ENCODE measurements at regions not wholly inside any gene's neighbourhood (a gene's known extent, or its start where the extent isn't known, plus 50 kb on each side); places are given as distances from the start of the nearest gene placed in this dataset.
"Not testable (repeated sequence)": the region's sequence is repeated elsewhere in the genome, so short reads cannot be mapped to it uniquely, and the experiment has no call there.

GRCh38 chr1:103275725-103276124, 167.4 kb upstream of the COL11A1 start:
- H3K9me3 ChIP-seq (ENCODE audit: control insufficient read depth in 2 of 2, insufficient read depth in 1 of 2, low read depth in 1 of 2, low read length in 1 of 2): no peaks in the 10 kb centered on the region
- H3K4me3 ChIP-seq (ENCODE audit: low read depth in 1 of 3, low read length in 3 of 3): no peak overlapping the region
- no peaks in the 10 kb centered on the region for H3K27me3 ChIP-seq (ENCODE audit: control insufficient read depth in 3 of 3, insufficient read depth in 3 of 3, low read length in 3 of 3)
- no peaks in the 10 kb centered on the region for H3K4me1 ChIP-seq (ENCODE audit: control insufficient read depth in 3 of 3, insufficient read depth in 2 of 3, low read depth in 1 of 3, low read length in 2 of 3)
- WGBS, 3 donors: 43 to 57% (median 43%) methylated on average over 1 of the region's 1 CpG
- DNase-seq (no peak), FAIRE-seq (no peak)
- H3K36me3 ChIP-seq (ENCODE audit: control insufficient read depth in 3 of 3, insufficient read depth in 2 of 3, low read depth in 1 of 3, low read length in 3 of 3): no peaks in the 10 kb centered on the region
- H3K27ac ChIP-seq (ENCODE audit: low read depth in 1 of 3, low read length in 2 of 3): no peak overlapping the region

- FAIRE-seq: no peak
- Histone ChIP-seq H3K4me1 (ENCODE audit: control insufficient read depth in 3 of 3, insufficient read depth in 2 of 3, low read depth in 1 of 3, low read length in 2 of 3) (no peaks in the 10 kb centered on the region), H3K36me3 (ENCODE audit: control insufficient read depth in 3 of 3, insufficient read depth in 2 of 3, low read depth in 1 of 3, low read length in 3 of 3) (no peaks in the 10 kb centered on the region), H3K4me3 (ENCODE audit: low read depth in 1 of 3, low read length in 3 of 3) (no peak overlapping the region), H3K27ac (ENCODE audit: low read depth in 1 of 3, low read length in 2 of 3) (no peak overlapping the region), H3K9me3 (ENCODE audit: control insufficient read depth in 2 of 2, insufficient read depth in 1 of 2, low read depth in 1 of 2, low read length in 1 of 2) (no peaks in the 10 kb centered on the region), H3K27me3 (ENCODE audit: control insufficient read depth in 3 of 3, insufficient read depth in 3 of 3, low read length in 3 of 3) (no peaks in the 10 kb centered on the region)
- no peak for DNase-seq
These were observed 166.6 kb upstream of the COL11A1 start for GRCh38 chr1:103274886-103275285.

GRCh38 chr1:103273106-103273505, 164.8 kb upstream of the COL11A1 start:
- Histone ChIP-seq H3K4me1 (ENCODE audit: control insufficient read depth in 3 of 3, insufficient read depth in 2 of 3, low read depth in 1 of 3, low read length in 2 of 3) (no peaks in the 10 kb centered on the region), H3K27ac (ENCODE audit: low read depth in 1 of 3, low read length in 2 of 3) (no peak overlapping the region), H3K27me3 (ENCODE audit: control insufficient read depth in 3 of 3, insufficient read depth in 3 of 3, low read length in 3 of 3) (no peaks in the 10 kb centered on the region), H3K4me3 (ENCODE audit: low read depth in 1 of 3, low read length in 3 of 3) (no peak overlapping the region), H3K9me3 (ENCODE audit: control insufficient read depth in 2 of 2, insufficient read depth in 1 of 2, low read depth in 1 of 2, low read length in 1 of 2) (no peaks in the 10 kb centered on the region), H3K36me3 (ENCODE audit: control insufficient read depth in 3 of 3, insufficient read depth in 2 of 3, low read depth in 1 of 3, low read length in 3 of 3) (no peaks in the 10 kb centered on the region)
- WGBS, 3 donors: 29 to 54% (median 33%) methylated on average over 3 of the region's 3 CpGs
- DNase-seq (no peak), FAIRE-seq (no peak)

GRCh38 chr1:103271471-103271870, 163.1 kb upstream of the COL11A1 start:
- not testable (repeated sequence) for DNase-seq; H3K27me3 ChIP-seq (ENCODE audit: control insufficient read depth in 3 of 3, insufficient read depth in 3 of 3, low read length in 3 of 3); FAIRE-seq

GRCh38 chr1:103267893-103268292, 159.6 kb upstream of the COL11A1 start:
- H3K4me3 ChIP-seq (ENCODE audit: low read depth in 1 of 3, low read length in 3 of 3): no peak overlapping the region
- WGBS, 3 donors: 63 to 79% (median 75%) methylated on average over 1 of the region's 1 CpG
- H3K36me3 ChIP-seq (ENCODE audit: control insufficient read depth in 3 of 3, insufficient read depth in 2 of 3, low read depth in 1 of 3, low read length in 3 of 3): no peaks in the 10 kb centered on the region
- DNase-seq (no peak), FAIRE-seq (no peak)
- no peak overlapping the region for H3K27ac ChIP-seq (ENCODE audit: low read depth in 1 of 3, low read length in 2 of 3)
- no peaks in the 10 kb centered on the region for H3K4me1 ChIP-seq (ENCODE audit: control insufficient read depth in 3 of 3, insufficient read depth in 2 of 3, low read depth in 1 of 3, low read length in 2 of 3)
- H3K27me3 ChIP-seq (ENCODE audit: control insufficient read depth in 3 of 3, insufficient read depth in 3 of 3, low read length in 3 of 3): no peaks in the 10 kb centered on the region
- H3K9me3 ChIP-seq (ENCODE audit: control insufficient read depth in 2 of 2, insufficient read depth in 1 of 2, low read depth in 1 of 2, low read length in 1 of 2): no peaks in the 10 kb centered on the region

More at GRCh38 chr1:103271471-103271870, 163.1 kb upstream of the COL11A1 start:
- H3K4me3 ChIP-seq (ENCODE audit: low read depth in 1 of 3, low read length in 3 of 3); H3K9me3 ChIP-seq (ENCODE audit: control insufficient read depth in 2 of 2, insufficient read depth in 1 of 2, low read depth in 1 of 2, low read length in 1 of 2); H3K4me1 ChIP-seq (ENCODE audit: control insufficient read depth in 3 of 3, insufficient read depth in 2 of 3, low read depth in 1 of 3, low read length in 2 of 3); H3K27ac ChIP-seq (ENCODE audit: low read depth in 1 of 3, low read length in 2 of 3); H3K36me3 ChIP-seq (ENCODE audit: control insufficient read depth in 3 of 3, insufficient read depth in 2 of 3, low read depth in 1 of 3, low read length in 3 of 3): not testable (repeated sequence)
- WGBS, 3 donors: 89 to 100% (median 96%) methylated on average over 1 of the region's 1 CpG

- Histone ChIP-seq H3K27me3 (ENCODE audit: control insufficient read depth in 3 of 3, insufficient read depth in 3 of 3, low read length in 3 of 3) (no peaks in the 10 kb centered on the region), H3K9me3 (ENCODE audit: control insufficient read depth in 2 of 2, insufficient read depth in 1 of 2, low read depth in 1 of 2, low read length in 1 of 2) (no peaks in the 10 kb centered on the region), H3K36me3 (ENCODE audit: control insufficient read depth in 3 of 3, insufficient read depth in 2 of 3, low read depth in 1 of 3, low read length in 3 of 3) (no peaks in the 10 kb centered on the region), H3K4me1 (ENCODE audit: control insufficient read depth in 3 of 3, insufficient read depth in 2 of 3, low read depth in 1 of 3, low read length in 2 of 3) (no peaks in the 10 kb centered on the region), H3K27ac (ENCODE audit: low read depth in 1 of 3, low read length in 2 of 3) (no peak overlapping the region), H3K4me3 (ENCODE audit: low read depth in 1 of 3, low read length in 3 of 3) (no peak overlapping the region)
- DNase-seq (no peak), FAIRE-seq (no peak)
- WGBS, 3 donors: 71 to 83% (median 73%) methylated on average over 1 of the region's 1 CpG
These were observed 158.9 kb upstream of the COL11A1 start for GRCh38 chr1:103267266-103267665.

- no peaks in the 10 kb centered on the region for H3K9me3 ChIP-seq (ENCODE audit: control insufficient read depth in 2 of 2, insufficient read depth in 1 of 2, low read depth in 1 of 2, low read length in 1 of 2)
- no peak overlapping the region for H3K27ac ChIP-seq (ENCODE audit: low read depth in 1 of 3, low read length in 2 of 3)
- no peaks in the 10 kb centered on the region for H3K27me3 ChIP-seq (ENCODE audit: control insufficient read depth in 3 of 3, insufficient read depth in 3 of 3, low read length in 3 of 3)
- FAIRE-seq (no peak), DNase-seq (no peak)
- no peaks in the 10 kb centered on the region for H3K36me3 ChIP-seq (ENCODE audit: control insufficient read depth in 3 of 3, insufficient read depth in 2 of 3, low read depth in 1 of 3, low read length in 3 of 3)
- H3K4me3 ChIP-seq (ENCODE audit: low read depth in 1 of 3, low read length in 3 of 3): no peak overlapping the region
- no peaks in the 10 kb centered on the region for H3K4me1 ChIP-seq (ENCODE audit: control insufficient read depth in 3 of 3, insufficient read depth in 2 of 3, low read depth in 1 of 3, low read length in 2 of 3)
These were observed 157.7 kb upstream of the COL11A1 start for GRCh38 chr1:103266036-103266435.

GRCh38 chr1:103265551-103265950, 157.2 kb upstream of the COL11A1 start:
- no peaks in the 10 kb centered on the region for H3K9me3 ChIP-seq (ENCODE audit: control insufficient read depth in 2 of 2, insufficient read depth in 1 of 2, low read depth in 1 of 2, low read length in 1 of 2)
- DNase-seq: no peak
- H3K36me3 ChIP-seq (ENCODE audit: control insufficient read depth in 3 of 3, insufficient read depth in 2 of 3, low read depth in 1 of 3, low read length in 3 of 3): no peaks in the 10 kb centered on the region
- no peak overlapping the region for H3K27ac ChIP-seq (ENCODE audit: low read depth in 1 of 3, low read length in 2 of 3)
- no peak for FAIRE-seq
- H3K4me1 ChIP-seq (ENCODE audit: control insufficient read depth in 3 of 3, insufficient read depth in 2 of 3, low read depth in 1 of 3, low read length in 2 of 3): no peaks in the 10 kb centered on the region
- H3K4me3 ChIP-seq (ENCODE audit: low read depth in 1 of 3, low read length in 3 of 3): no peak overlapping the region
- no peaks in the 10 kb centered on the region for H3K27me3 ChIP-seq (ENCODE audit: control insufficient read depth in 3 of 3, insufficient read depth in 3 of 3, low read length in 3 of 3)

- Histone ChIP-seq H3K4me3 (ENCODE audit: low read depth in 1 of 3, low read length in 3 of 3) (no peak overlapping the region), H3K27me3 (ENCODE audit: control insufficient read depth in 3 of 3, insufficient read depth in 3 of 3, low read length in 3 of 3) (no peaks in the 10 kb centered on the region), H3K4me1 (ENCODE audit: control insufficient read depth in 3 of 3, insufficient read depth in 2 of 3, low read depth in 1 of 3, low read length in 2 of 3) (no peaks in the 10 kb centered on the region), H3K36me3 (ENCODE audit: control insufficient read depth in 3 of 3, insufficient read depth in 2 of 3, low read depth in 1 of 3, low read length in 3 of 3) (no peaks in the 10 kb centered on the region), H3K27ac (ENCODE audit: low read depth in 1 of 3, low read length in 2 of 3) (no peak overlapping the region), H3K9me3 (ENCODE audit: control insufficient read depth in 2 of 2, insufficient read depth in 1 of 2, low read depth in 1 of 2, low read length in 1 of 2) (no peaks in the 10 kb centered on the region)
- no peak for DNase-seq
- no peak for FAIRE-seq
- 79 to 92% (median 89%) methylated on average over 2 of the region's 2 CpGs for WGBS, 3 donors
These were observed 151.7 kb upstream of the COL11A1 start for GRCh38 chr1:103259982-103260381.
